H1 (cell line): ENCODE measurements at regions not wholly inside any gene's neighbourhood (a gene's known extent, or its start where the extent isn't known, plus 50 kb on each side); places are given as distances from the start of the nearest gene placed in this dataset.

Experiments used
- KDM1A ChIP-seq: fragments of 200-600, 300-600 bp; sonication (generic); IDR thresholded peaks from 2 replicates; pipeline ENCODE4 v1.7.1; 2016; ENCODE audit warnings: mild to moderate bottlenecking, low read length, borderline replicate concordance

DNA sequence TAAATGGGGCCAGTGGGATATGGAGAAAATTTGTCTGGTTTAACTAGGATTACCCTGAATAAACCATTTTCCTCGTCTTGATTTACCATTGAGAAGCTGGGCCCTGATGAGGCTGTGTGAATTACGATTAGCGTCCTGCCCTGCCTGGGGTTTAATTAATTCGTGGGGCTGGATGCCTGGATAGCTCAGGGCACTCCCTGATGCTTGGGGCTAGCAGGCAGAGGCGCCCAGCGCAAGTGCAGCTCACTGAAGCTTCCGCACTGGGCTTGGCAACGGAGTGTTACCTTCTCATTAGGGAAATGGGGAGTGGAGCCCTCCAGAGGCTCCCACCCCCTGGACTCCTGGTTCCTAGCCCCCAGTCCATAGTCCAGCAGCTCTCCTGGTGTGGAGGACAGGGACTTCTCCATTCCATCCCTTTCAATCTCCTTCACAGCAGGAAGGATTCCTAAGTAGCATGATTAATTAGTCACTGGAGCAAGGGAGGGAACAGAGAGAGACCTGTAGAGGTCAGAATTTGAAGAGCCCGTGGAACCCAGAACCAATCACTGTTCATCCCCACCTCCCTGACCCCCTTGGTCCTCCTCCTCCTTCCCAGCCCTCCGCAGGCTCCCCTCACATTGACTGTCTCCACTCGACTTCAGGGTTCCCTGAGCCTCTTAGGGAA lies 107.2 kb downstream of the UQCRFS1 start (continued):
- no peak for TF ChIP-seq KDM1A
